Rectal smooth muscle tissue (tissue), 1 donor: ENCODE measurements at regions not wholly inside any gene's neighbourhood (a gene's known extent, or its start where the extent isn't known, plus 50 kb on each side); places are given as distances from the start of the nearest gene placed in this dataset.

ENCODE experiments used
- H3K27ac ChIP-seq: one replicate; pipeline ENCODE4 v1.7.0; 2013; ENCODE audit warnings: low read depth, low read length, inconsistent platforms
- H3K27me3 ChIP-seq: one replicate; pipeline ENCODE4 v1.7.0; 2013; ENCODE audit warnings: low read length; ENCODE audit not compliant: control insufficient read depth, insufficient read depth
- H3K36me3 ChIP-seq: one replicate; pipeline ENCODE4 v1.7.0; 2013; ENCODE audit warnings: low read length; ENCODE audit not compliant: control insufficient read depth, insufficient read depth
- H3K4me1 ChIP-seq: one replicate; pipeline ENCODE4 v1.7.0; 2013; ENCODE audit warnings: low read length; ENCODE audit not compliant: control insufficient read depth, insufficient read depth
- H3K4me3 ChIP-seq: one replicate; pipeline ENCODE4 v1.7.0; 2013; ENCODE audit warnings: low read length
- H3K9ac ChIP-seq: one replicate; pipeline ENCODE4 v1.7.0; 2013; ENCODE audit warnings: low read length

- H3K27ac ChIP-seq = no peak overlapping the region
- no peaks in the 10 kb centered on the region for H3K27me3 ChIP-seq
- no peaks in the 10 kb centered on the region for H3K36me3 ChIP-seq
- H3K4me1 ChIP-seq = no peaks in the 10 kb centered on the region
- H3K9ac ChIP-seq = no peak overlapping the region
- no peak overlapping the region for H3K4me3 ChIP-seq
Measured at GRCh38 chr5:159602434-159602833, 272.1 kb upstream of the IL12B start.

GRCh38 chr5:159605585-159605984 lies 275.3 kb upstream of the IL12B start:
- H3K4me3 ChIP-seq = no peak overlapping the region
- H3K27ac ChIP-seq = no peak overlapping the region

GRCh38 chr5:159609359-159609758 lies 279.1 kb upstream of the IL12B start:
- Histone ChIP-seq H3K27me3 (no peaks in the 10 kb centered on the region), H3K27ac (no peak overlapping the region), H3K36me3 (no peaks in the 10 kb centered on the region), H3K9ac (no peak overlapping the region), H3K4me1 (no peaks in the 10 kb centered on the region), H3K4me3 (no peak overlapping the region)

More at GRCh38 chr5:159605585-159605984, 275.3 kb upstream of the IL12B start:
- Histone ChIP-seq H3K9ac (no peak overlapping the region), H3K4me1 (no peaks in the 10 kb centered on the region), H3K36me3 (no peaks in the 10 kb centered on the region), H3K27me3 (no peaks in the 10 kb centered on the region)

- H3K4me1 ChIP-seq = no peaks in the 10 kb centered on the region
Measured at GRCh38 chr5:159610966-159611579, 280.8 kb upstream of the IL12B start.

GRCh38 chr5:159616952-159617351 lies 286.7 kb upstream of the IL12B start:
- Histone ChIP-seq H3K4me3 (no peak overlapping the region), H3K27ac (no peak overlapping the region), H3K27me3 (no peaks in the 10 kb centered on the region), H3K4me1 (no peaks in the 10 kb centered on the region), H3K9ac (no peak overlapping the region), H3K36me3 (no peaks in the 10 kb centered on the region)

More at GRCh38 chr5:159610966-159611579, 280.8 kb upstream of the IL12B start:
- H3K27me3 ChIP-seq = no peaks in the 10 kb centered on the region
- H3K27ac ChIP-seq = no peak overlapping the region
- no peaks in the 10 kb centered on the region for H3K36me3 ChIP-seq
- no peak overlapping the region for H3K4me3 ChIP-seq
- no peak overlapping the region for H3K9ac ChIP-seq

GRCh38 chr5:159619826-159620225 lies 289.5 kb upstream of the IL12B start:
- Histone ChIP-seq H3K4me3 (no peak overlapping the region), H3K27ac (no peak overlapping the region), H3K4me1 (no peaks in the 10 kb centered on the region), H3K27me3 (no peaks in the 10 kb centered on the region), H3K9ac (no peak overlapping the region), H3K36me3 (no peaks in the 10 kb centered on the region)

GRCh38 chr5:159620853-159621540 lies 290.7 kb upstream of the IL12B start:
- Histone ChIP-seq H3K4me1 (no peaks in the 10 kb centered on the region), H3K36me3 (no peaks in the 10 kb centered on the region), H3K27me3 (no peaks in the 10 kb centered on the region), H3K9ac (no peak overlapping the region), H3K4me3 (no peak overlapping the region), H3K27ac (no peak overlapping the region)

GRCh38 chr5:159628703-159629102 lies 287.6 kb upstream of the ADRA1B start:
- Histone ChIP-seq H3K27ac (no peak overlapping the region), H3K4me3 (no peak overlapping the region), H3K4me1 (no peaks in the 10 kb centered on the region), H3K36me3 (no peaks in the 10 kb centered on the region), H3K9ac (no peak overlapping the region), H3K27me3 (no peaks in the 10 kb centered on the region)

- Histone ChIP-seq H3K27me3 (no peaks in the 10 kb centered on the region), H3K9ac (no peak overlapping the region), H3K4me3 (no peak overlapping the region), H3K36me3 (no peaks in the 10 kb centered on the region), H3K27ac (no peak overlapping the region), H3K4me1 (no peaks in the 10 kb centered on the region)
Measured at GRCh38 chr5:159629158-159629557, 287.1 kb upstream of the ADRA1B start.

- Histone ChIP-seq H3K4me1 (no peaks in the 10 kb centered on the region), H3K36me3 (no peaks in the 10 kb centered on the region), H3K9ac (no peak overlapping the region), H3K27ac (no peak overlapping the region), H3K27me3 (no peaks in the 10 kb centered on the region), H3K4me3 (no peak overlapping the region)
Measured at GRCh38 chr5:159630545-159630944, 285.7 kb upstream of the ADRA1B start.

GRCh38 chr5:159631001-159631400 lies 285.3 kb upstream of the ADRA1B start:
- Histone ChIP-seq H3K36me3 (no peaks in the 10 kb centered on the region), H3K27ac (no peak overlapping the region), H3K4me1 (no peaks in the 10 kb centered on the region), H3K4me3 (no peak overlapping the region), H3K9ac (no peak overlapping the region), H3K27me3 (no peaks in the 10 kb centered on the region)

- no peaks in the 10 kb centered on the region for H3K36me3 ChIP-seq
- H3K27ac ChIP-seq = no peak overlapping the region
- H3K4me1 ChIP-seq = no peaks in the 10 kb centered on the region
- no peak overlapping the region for H3K9ac ChIP-seq
- no peaks in the 10 kb centered on the region for H3K27me3 ChIP-seq
- no peak overlapping the region for H3K4me3 ChIP-seq
Measured at GRCh38 chr5:159632866-159633265, 283.4 kb upstream of the ADRA1B start.

- no peak overlapping the region for H3K9ac ChIP-seq
- H3K27ac ChIP-seq = no peak overlapping the region
- H3K27me3 ChIP-seq = no peaks in the 10 kb centered on the region
- no peaks in the 10 kb centered on the region for H3K4me1 ChIP-seq
- no peaks in the 10 kb centered on the region for H3K36me3 ChIP-seq
- H3K4me3 ChIP-seq = no peak overlapping the region
Measured at GRCh38 chr5:159638481-159638880, 277.8 kb upstream of the ADRA1B start.
